ENCODE measurements at regions not wholly inside any gene's neighbourhood (a gene's known extent, or its start where the extent isn't known, plus 50 kb on each side); places are given as distances from the start of the nearest gene placed in this dataset.
"Not testable (repeated sequence)": the region's sequence is repeated elsewhere in the genome, so short reads cannot be mapped to it uniquely, and the experiment has no call there.

- not testable (repeated sequence) for TF ChIP-seq ZNF274 (IDR thresholded peaks at IDR 0.05; ENCODE audit: low read depth, low read length); SUZ12 (IDR thresholded peaks at IDR 0.05; ENCODE audit: extremely low read depth, insufficient read depth, insufficient read length)
Measured at GRCh38 chr15:30732100-30732499, 106.2 kb downstream of the ARHGAP11B start.
